HCT116 (cell line): ENCODE measurements at regions not wholly inside any gene's neighbourhood (a gene's known extent, or its start where the extent isn't known, plus 50 kb on each side); places are given as distances from the start of the nearest gene placed in this dataset.

Experiments
- ATAC-seq: fragments of 200-7000 bp; cut with Tn5 transposase; 2 replicates; pipeline ENCODE4 v1.9.1; 2020; ENCODE audit warnings: mild to moderate bottlenecking, moderate library complexity
- BruUV-seq: library from RNA; stranded (reverse); fragments of 400-500 nt; replicated peaks from 2 replicates; lab custom pipeline; 2021; lab: Mats Ljungman, UMichigan
- CTCF ChIA-PET: fragments of 300-600 bp; sonication (Branson Sonifier 250); formaldehyde crosslinking; loops from one replicate; lab custom pipeline; 2021; ENCODE audit warnings: antibody characterized with exemption; lab: Charles Lee
- POLR2A ChIA-PET: fragments of 300-600, 350-600 bp; sonication (Branson Sonifier 250); formaldehyde crosslinking; loops from one replicate; lab custom pipeline; 2021; ENCODE audit warnings: antibody characterized with exemption; lab: Charles Lee
- RAD21 ChIA-PET, 2 experiments: fragments of 300-600 bp; sonication (Branson Sonifier 250); formaldehyde crosslinking; loops; one replicate each; lab custom pipeline; 2023; ENCODE audit warnings: low total read pairs in 2 of 2; ENCODE audit not compliant: uncharacterized antibody in 2 of 2, unreplicated experiment in 2 of 2, low non-redundant PET in 1 of 2; lab: Charles Lee
- DNase-seq: peaks from one replicate; pipeline ENCODE4 v3.0.0-alpha.2; 2010; ENCODE audit warnings: low read depth, low spot score
- H2AFZ ChIP-seq: fragments of 200-600 bp; shearing (Covaris generic), sonication (generic); 2 replicates; pipeline ENCODE4 v1.6.1; 2017; ENCODE audit warnings: low read depth, mixed run types, mixed read lengths, antibody characterized with exemption, low read length; ENCODE audit not compliant: poor library complexity, severe bottlenecking
- H3K27ac ChIP-seq: 2 replicates; pipeline ENCODE4 v1.5.1; 2012; ENCODE audit warnings: low read depth, low read length
- H3K27me3 ChIP-seq: fragments of 200-600 bp; sonication (generic); 2 replicates; pipeline ENCODE4 v1.6.1; 2016; ENCODE audit warnings: mixed run types, low read length, mixed read lengths; ENCODE audit not compliant: insufficient read depth
- H3K36me3 ChIP-seq, 2 experiments: fragments of 200-500 bp in 1 of 2; fragments of 200-600 bp in 1 of 2; sonication (Bioruptor generic) in 1 of 2; sonication (generic) in 1 of 2; 2 replicates each; pipeline versions ENCODE4 v1.5.1 to v1.6.1; 2014 to 2016; ENCODE audit warnings: low read length in 2 of 2, inconsistent platforms in 1 of 2, mixed read lengths in 1 of 2, mixed run types in 1 of 2; ENCODE audit not compliant: insufficient read depth in 2 of 2, control insufficient read depth in 1 of 2
- H3K4me1 ChIP-seq, 2 experiments: fragments of 200-600 bp in 1 of 2; sonication (generic) in 1 of 2; 2 replicates each; pipeline versions ENCODE4 v1.5.1 to v1.6.1; 2012 to 2017; ENCODE audit warnings: low read length in 2 of 2, inconsistent platforms in 1 of 2, mild to moderate bottlenecking in 1 of 2, mixed read lengths in 1 of 2, mixed run types in 1 of 2, moderate library complexity in 1 of 2; ENCODE audit not compliant: insufficient read depth in 2 of 2, control insufficient read depth in 1 of 2
- H3K4me2 ChIP-seq: fragments of 200-600 bp; sonication (generic); 2 replicates; pipeline ENCODE4 v1.6.1; 2017; ENCODE audit warnings: mixed run types, low read length, mixed read lengths
- H3K4me3 ChIP-seq, 2 experiments: fragments of 200-600 bp in 1 of 2; sonication (generic) in 1 of 2; replicated peaks in 1 of 2; 2 replicates each; pipeline ENCODE4 v1.5.1; 2011 to 2016; ENCODE audit warnings: low read length in 2 of 2, control low read depth in 1 of 2, low read depth in 1 of 2, mild to moderate bottlenecking in 1 of 2, mixed read lengths in 1 of 2, mixed run types in 1 of 2
- H3K79me2 ChIP-seq: fragments of 200-600 bp; sonication (generic); 2 replicates; pipeline ENCODE4 v1.6.1; 2017; ENCODE audit warnings: mild to moderate bottlenecking, mixed run types, low read length, moderate library complexity, mixed read lengths; ENCODE audit not compliant: insufficient read depth
- H3K9ac ChIP-seq: fragments of 200-600 bp; sonication (generic); 2 replicates; pipeline ENCODE4 v1.6.1; 2016; ENCODE audit warnings: low read length, mixed read lengths
- H3K9me2 ChIP-seq: fragments of 200-600 bp; sonication (generic), shearing (Covaris generic); 2 replicates; pipeline ENCODE4 v1.6.1; 2017; ENCODE audit warnings: mixed run types, mild to moderate bottlenecking, moderate library complexity; ENCODE audit not compliant: insufficient read depth
- H3K9me3 ChIP-seq, 2 experiments: fragments of 200-500 bp in 1 of 2; fragments of 200-600 bp in 1 of 2; sonication (Bioruptor generic) in 1 of 2; sonication (generic) in 1 of 2; 2 replicates each; pipeline ENCODE4 v1.6.1; 2014 to 2017; ENCODE audit warnings: low read length in 2 of 2, mixed read lengths in 2 of 2, inconsistent platforms in 1 of 2, low read depth in 1 of 2, mild to moderate bottlenecking in 1 of 2, mixed run types in 1 of 2, moderate library complexity in 1 of 2; ENCODE audit not compliant: control insufficient read depth in 1 of 2, insufficient read depth in 1 of 2
- H4K20me1 ChIP-seq: fragments of 200-600 bp; sonication (generic), shearing (Covaris generic); 2 replicates; pipeline ENCODE4 v1.6.1; 2017; ENCODE audit warnings: mixed run types, mild to moderate bottlenecking, moderate library complexity; ENCODE audit not compliant: insufficient read depth
- CBX3 ChIP-seq: IDR thresholded peaks from 2 replicates; pipeline ENCODE4 v1.6.1; 2012; ENCODE audit warnings: low read depth
- EGR1 ChIP-seq: IDR thresholded peaks from 2 replicates; pipeline ENCODE4 v1.6.1; 2012; ENCODE audit warnings: low read depth
- EZH2phosphoT487 ChIP-seq: fragments of 200-600 bp; IDR thresholded peaks from 2 replicates; pipeline ENCODE4 v1.6.1; 2018; ENCODE audit warnings: antibody characterized with exemption, borderline replicate concordance
- FOSL1 ChIP-seq: IDR thresholded peaks from 2 replicates; pipeline ENCODE4 v1.6.1; 2012; ENCODE audit warnings: low read depth
- RAD21 ChIP-seq: IDR thresholded peaks from 2 replicates; pipeline ENCODE4 v1.6.1; 2012; ENCODE audit warnings: low read depth, mild to moderate bottlenecking
- SP1 ChIP-seq: IDR thresholded peaks from 2 replicates; pipeline ENCODE4 v1.6.1; 2012; ENCODE audit warnings: low read depth
- TCF7L2 ChIP-seq: IDR thresholded peaks from 2 replicates; pipeline ENCODE4 v1.7.0; 2011; ENCODE audit warnings: borderline replicate concordance, inconsistent platforms; ENCODE audit not compliant: insufficient read depth, insufficient read length; ENCODE audit errors: extremely low read depth
- YY1 ChIP-seq: IDR thresholded peaks from 2 replicates; pipeline ENCODE4 v1.6.1; 2011; ENCODE audit warnings: low read length, low read depth, moderate library complexity, mild to moderate bottlenecking; ENCODE audit not compliant: insufficient replicate concordance; ENCODE audit errors: extremely low read depth
- intact Hi-C: fragments of 100-400 bp; cut with micrococcal nuclease; formaldehyde crosslinking; loops from 2 replicates; pipeline ENCODE4 v1.10.0; 2022
- TF ChIP-seq, protein P1 (sequence below): IDR thresholded peaks from 2 replicates; pipeline ENCODE4 v1.6.1; 2012; ENCODE audit warnings: low read depth
- TF ChIP-seq, protein P2 (sequence below), 3 experiments: fragments of 200-600 bp in 1 of 3; sonication (generic) in 1 of 3; IDR thresholded peaks in 2 of 3; conservative IDR thresholded peaks in 1 of 3; 2 replicates each; pipeline ENCODE4 v1.5.1; 2012 to 2017; ENCODE audit warnings: low read depth in 2 of 3, low read length in 2 of 3, antibody characterized with exemption in 1 of 3, borderline replicate concordance in 1 of 3, control low read depth in 1 of 3, mild to moderate bottlenecking in 1 of 3, mixed read lengths in 1 of 3, mixed run types in 1 of 3, moderate library complexity in 1 of 3; ENCODE audit not compliant: insufficient read depth in 1 of 3

DNA sequence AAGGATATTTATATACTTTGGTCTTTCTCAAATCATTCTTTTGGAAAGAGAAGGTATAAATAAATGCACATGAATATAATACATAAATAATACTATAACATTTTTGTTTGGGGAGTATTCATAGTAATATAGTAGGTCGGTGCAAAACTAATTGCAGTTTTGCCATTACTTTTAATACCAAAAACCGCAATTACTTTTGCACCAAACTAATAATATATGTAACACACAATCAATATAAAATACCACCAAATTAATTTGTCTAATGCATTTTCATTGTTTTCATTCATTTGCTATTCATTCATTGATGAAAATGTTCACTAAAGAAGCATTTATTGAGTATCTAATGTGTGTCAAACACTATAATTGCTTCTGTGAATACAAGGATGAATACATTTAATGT lies 219.0 kb downstream of the RWDD3 start (continued):
- TF ChIP-seq CBX3 (no peak), TCF7L2 (no peak), SP1 (no peak), YY1 (no peak), EZH2phosphoT487 (no peak), EGR1 (no peak), FOSL1 (no peak)
- TF ChIP-seq, protein P1, sequence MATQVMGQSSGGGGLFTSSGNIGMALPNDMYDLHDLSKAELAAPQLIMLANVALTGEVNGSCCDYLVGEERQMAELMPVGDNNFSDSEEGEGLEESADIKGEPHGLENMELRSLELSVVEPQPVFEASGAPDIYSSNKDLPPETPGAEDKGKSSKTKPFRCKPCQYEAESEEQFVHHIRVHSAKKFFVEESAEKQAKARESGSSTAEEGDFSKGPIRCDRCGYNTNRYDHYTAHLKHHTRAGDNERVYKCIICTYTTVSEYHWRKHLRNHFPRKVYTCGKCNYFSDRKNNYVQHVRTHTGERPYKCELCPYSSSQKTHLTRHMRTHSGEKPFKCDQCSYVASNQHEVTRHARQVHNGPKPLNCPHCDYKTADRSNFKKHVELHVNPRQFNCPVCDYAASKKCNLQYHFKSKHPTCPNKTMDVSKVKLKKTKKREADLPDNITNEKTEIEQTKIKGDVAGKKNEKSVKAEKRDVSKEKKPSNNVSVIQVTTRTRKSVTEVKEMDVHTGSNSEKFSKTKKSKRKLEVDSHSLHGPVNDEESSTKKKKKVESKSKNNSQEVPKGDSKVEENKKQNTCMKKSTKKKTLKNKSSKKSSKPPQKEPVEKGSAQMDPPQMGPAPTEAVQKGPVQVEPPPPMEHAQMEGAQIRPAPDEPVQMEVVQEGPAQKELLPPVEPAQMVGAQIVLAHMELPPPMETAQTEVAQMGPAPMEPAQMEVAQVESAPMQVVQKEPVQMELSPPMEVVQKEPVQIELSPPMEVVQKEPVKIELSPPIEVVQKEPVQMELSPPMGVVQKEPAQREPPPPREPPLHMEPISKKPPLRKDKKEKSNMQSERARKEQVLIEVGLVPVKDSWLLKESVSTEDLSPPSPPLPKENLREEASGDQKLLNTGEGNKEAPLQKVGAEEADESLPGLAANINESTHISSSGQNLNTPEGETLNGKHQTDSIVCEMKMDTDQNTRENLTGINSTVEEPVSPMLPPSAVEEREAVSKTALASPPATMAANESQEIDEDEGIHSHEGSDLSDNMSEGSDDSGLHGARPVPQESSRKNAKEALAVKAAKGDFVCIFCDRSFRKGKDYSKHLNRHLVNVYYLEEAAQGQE: no peak

DNA sequence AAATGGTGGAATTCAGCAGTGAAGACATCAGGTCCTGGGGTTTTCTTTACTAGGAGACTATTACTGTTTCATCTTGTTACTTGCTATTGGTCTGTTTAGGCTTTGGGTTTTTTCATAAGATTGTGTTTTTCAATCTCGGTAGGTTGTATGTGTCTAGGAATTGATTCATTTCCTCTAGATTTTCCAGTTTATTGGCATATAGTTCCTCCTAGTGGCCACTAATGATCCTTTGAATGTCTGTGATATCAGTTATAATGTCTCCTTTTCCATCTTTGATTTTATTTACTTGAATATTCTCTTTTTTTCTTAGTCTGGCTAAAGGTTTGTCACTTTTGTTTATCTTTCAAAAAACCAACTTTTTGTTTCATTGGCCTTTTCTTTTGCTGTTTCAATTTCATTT lies 233.0 kb downstream of the RWDD3 start:
- Histone ChIP-seq H3K79me2 (no peaks in the 10 kb centered on the region), H3K9ac (no peak overlapping the region), H2AFZ (no peak overlapping the region), H3K36me3 (no peaks in the 10 kb centered on the region), H3K9me2 (no peaks in the 10 kb centered on the region), H3K9me3 (no peaks in the 10 kb centered on the region), H4K20me1 (no peaks in the 10 kb centered on the region), H3K4me1 (no peaks in the 10 kb centered on the region), H3K27me3 (no peaks in the 10 kb centered on the region), H3K27ac (no peak overlapping the region), H3K4me3 (no peak overlapping the region), H3K4me2 (no peak overlapping the region)
- ChIA-PET CTCF (no interaction called here), RAD21 (no interaction called here), POLR2A (no interaction called here)
- DNase-seq (no peak), ATAC-seq (no peak)
- BruUV-seq: no TSS peak
- intact Hi-C loops: loop anchor here (1.0 kb wide), 1 partner anchor 158 kb away; no protein-coding TSS in a partner anchor
- TF ChIP-seq, protein P1: no peak
- TF ChIP-seq, protein P2, sequence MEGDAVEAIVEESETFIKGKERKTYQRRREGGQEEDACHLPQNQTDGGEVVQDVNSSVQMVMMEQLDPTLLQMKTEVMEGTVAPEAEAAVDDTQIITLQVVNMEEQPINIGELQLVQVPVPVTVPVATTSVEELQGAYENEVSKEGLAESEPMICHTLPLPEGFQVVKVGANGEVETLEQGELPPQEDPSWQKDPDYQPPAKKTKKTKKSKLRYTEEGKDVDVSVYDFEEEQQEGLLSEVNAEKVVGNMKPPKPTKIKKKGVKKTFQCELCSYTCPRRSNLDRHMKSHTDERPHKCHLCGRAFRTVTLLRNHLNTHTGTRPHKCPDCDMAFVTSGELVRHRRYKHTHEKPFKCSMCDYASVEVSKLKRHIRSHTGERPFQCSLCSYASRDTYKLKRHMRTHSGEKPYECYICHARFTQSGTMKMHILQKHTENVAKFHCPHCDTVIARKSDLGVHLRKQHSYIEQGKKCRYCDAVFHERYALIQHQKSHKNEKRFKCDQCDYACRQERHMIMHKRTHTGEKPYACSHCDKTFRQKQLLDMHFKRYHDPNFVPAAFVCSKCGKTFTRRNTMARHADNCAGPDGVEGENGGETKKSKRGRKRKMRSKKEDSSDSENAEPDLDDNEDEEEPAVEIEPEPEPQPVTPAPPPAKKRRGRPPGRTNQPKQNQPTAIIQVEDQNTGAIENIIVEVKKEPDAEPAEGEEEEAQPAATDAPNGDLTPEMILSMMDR (IDR thresholded peaks at IDR 0.05 in 2 of 3, conservative IDR thresholded peaks at IDR 0.05 in 1 of 3; ENCODE audit: borderline replicate concordance in 1 of 3, insufficient read depth in 1 of 3, low read depth in 2 of 3, low read length in 2 of 3): peak; percentile 10 to 34 (median 12); a peak in 1 of 6 replicates
- peak; percentile 40 for TF ChIP-seq RAD21
